ENCODE measurements at regions not wholly inside any gene's neighbourhood (a gene's known extent, or its start where the extent isn't known, plus 50 kb on each side); places are given as distances from the start of the nearest gene placed in this dataset.

DNA sequence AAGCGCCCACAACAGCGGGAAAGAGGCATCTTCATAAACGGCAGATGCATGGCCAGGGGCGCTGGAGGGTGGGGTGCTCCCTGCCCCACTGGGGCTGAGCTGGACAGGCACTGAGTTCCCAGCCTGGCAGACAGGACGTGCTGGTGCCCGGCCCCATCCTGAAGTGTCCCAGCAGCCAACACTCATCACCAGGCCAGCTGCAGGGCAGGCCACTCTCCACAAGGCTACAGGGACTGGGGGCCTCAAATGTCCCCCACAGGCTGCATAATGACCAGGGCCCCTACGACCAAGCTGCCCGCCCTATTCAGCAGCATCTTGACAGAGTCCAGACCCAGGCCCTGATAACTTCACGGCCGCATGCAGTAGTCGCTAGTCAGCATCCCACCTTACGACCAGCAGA is 124.1 kb upstream of the IQSEC1 start:
- TF ChIP-seq, protein P1, sequence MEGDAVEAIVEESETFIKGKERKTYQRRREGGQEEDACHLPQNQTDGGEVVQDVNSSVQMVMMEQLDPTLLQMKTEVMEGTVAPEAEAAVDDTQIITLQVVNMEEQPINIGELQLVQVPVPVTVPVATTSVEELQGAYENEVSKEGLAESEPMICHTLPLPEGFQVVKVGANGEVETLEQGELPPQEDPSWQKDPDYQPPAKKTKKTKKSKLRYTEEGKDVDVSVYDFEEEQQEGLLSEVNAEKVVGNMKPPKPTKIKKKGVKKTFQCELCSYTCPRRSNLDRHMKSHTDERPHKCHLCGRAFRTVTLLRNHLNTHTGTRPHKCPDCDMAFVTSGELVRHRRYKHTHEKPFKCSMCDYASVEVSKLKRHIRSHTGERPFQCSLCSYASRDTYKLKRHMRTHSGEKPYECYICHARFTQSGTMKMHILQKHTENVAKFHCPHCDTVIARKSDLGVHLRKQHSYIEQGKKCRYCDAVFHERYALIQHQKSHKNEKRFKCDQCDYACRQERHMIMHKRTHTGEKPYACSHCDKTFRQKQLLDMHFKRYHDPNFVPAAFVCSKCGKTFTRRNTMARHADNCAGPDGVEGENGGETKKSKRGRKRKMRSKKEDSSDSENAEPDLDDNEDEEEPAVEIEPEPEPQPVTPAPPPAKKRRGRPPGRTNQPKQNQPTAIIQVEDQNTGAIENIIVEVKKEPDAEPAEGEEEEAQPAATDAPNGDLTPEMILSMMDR (conservative IDR thresholded peaks at IDR 0.05), result no peak
- TF ChIP-seq ZFX (IDR thresholded peaks at IDR 0.05), result no peak
